Activated T-cell treated with anti-CD3 and anti-CD28 coated beads, Interleukin-2, amount 50 U/mL, for 48 hours (primary cell): ENCODE measurements at regions not wholly inside any gene's neighbourhood (a gene's known extent, or its start where the extent isn't known, plus 50 kb on each side); places are given as distances from the start of the nearest gene placed in this dataset.
"Not testable (repeated sequence)": the region's sequence is repeated elsewhere in the genome, so short reads cannot be mapped to it uniquely, and the experiment has no call there.

Experiments
- DNase-seq, 2 experiments: peaks; one replicate each; pipeline ENCODE4 v3.0.0-alpha.2; 2020

- no peak for DNase-seq
These were observed 156.8 kb upstream of the ALG10B start for GRCh38 chr12:38159591-38160317.

DNA sequence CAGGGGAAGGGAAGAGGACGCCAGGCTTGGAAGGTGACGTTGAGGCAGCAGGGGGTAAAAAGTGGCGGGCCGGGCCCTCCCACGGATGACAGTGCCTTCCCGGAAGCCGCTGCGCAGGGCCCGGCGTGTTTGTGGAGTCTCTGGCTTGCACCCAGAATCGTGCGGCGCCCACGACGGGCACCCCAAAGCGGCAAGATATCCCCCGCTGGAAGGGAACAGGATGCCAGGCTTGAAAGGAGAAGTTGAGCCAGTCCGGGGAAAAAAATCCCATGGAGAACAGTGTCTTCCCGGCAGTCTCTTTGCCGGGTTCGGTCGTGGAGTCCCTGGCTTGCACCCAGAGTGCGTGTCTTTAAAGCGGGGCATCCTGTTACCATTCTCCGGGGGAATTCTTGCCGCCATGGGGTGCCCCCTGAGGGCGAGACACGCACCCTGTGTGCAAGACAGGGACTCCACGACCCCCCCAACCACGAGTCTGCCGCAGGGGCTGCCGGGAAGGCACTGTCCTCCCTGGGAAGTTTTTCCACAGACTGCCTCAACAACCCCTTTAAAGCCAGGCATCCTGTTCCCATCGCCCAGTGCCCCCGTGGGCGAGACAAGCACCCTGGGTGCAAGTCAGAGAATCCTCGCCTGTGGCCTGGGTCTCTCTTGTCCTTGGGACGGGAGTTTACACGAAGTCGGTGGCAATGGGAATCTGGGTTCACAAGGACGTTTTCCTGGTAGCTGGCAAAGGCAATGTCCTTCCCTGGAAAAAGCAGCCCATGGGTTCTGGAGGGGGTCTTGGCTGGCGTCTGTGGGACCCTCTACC is 156.1 kb upstream of the ALG10B start:
- no peak for DNase-seq

- no peak for DNase-seq
These were observed 155.2 kb upstream of the ALG10B start for GRCh38 chr12:38161123-38162000.

DNA sequence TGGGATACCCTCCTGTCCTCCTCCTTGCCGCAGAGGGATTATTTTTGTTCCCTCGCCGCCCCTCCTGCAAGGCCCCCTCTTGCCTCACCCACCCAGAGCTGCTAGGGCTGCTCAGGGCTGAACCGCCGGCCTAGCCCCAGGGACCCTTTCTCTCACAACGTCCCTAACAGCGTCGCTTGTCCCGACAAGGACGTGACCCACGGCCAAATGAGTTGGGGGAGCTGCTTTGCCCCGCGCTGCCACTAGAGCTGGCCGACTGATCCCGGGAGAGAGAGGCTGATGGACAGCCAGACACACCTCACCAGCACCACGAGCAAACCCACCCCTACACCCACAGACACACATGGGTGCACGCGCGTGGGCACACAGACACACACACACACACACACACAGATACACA is 154.6 kb upstream of the ALG10B start:
- no peak for DNase-seq

DNA sequence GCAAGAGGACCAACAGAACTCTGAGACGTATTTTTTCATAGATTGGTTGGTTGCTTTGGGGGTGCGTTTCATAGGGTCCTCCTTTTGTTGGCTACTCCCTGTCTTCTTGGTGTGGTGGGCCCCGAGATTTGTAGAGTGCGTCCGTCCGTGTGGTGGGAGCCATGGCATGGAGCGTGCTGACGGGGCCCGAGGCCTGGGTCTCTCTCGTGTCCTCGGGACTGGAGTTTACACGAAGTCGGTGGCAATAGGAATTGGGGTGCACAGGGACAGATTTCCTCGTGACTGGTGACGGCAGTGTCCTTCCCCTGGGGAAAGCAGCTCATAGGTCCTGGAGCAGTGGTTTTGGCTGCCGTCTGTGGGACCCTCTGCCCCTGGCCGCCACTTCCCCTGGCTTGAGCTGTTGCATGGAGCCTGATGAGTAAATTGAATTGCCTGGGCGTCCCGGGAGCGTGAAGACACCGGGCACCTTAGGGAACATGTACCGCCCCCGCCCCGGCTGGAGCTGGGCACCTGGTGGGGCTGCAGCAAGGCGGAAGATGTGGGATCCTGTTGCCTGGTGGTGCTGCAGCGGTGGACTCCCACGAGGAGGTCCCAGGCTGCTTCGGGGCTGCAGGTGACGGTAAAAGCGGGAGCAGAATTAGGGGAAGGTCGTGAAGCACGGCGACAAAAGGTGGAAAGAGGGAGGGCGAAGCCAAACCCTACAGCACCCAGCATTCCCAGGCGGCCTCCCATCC is 153.7 kb upstream of the ALG10B start:
- DNase-seq = no peak

DNA sequence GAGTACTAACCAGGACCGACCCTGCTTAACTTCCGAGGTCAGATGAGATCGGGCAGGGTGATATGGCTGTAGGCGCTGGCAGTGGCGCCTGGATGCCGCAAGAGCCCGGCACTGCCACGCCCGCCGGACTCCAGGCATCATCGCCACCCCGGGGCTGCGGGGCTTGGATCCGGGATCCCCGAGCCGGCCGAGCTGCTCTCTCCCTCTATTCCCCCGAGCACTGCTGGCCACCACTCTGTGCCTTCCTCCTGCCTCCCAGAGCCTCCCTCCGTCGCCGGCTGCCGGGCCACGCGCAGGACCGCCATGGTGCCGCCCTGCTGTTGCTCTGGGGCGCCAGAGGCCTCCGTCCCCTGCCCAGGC is 153.2 kb upstream of the ALG10B start:
- no peak for DNase-seq

- DNase-seq = no peak
These were observed 150.3 kb upstream of the ALG10B start for GRCh38 chr12:38166225-38166624.

GRCh38 chr12:38175538-38175937 is 141.0 kb upstream of the ALG10B start:
- no peak for DNase-seq

DNA sequence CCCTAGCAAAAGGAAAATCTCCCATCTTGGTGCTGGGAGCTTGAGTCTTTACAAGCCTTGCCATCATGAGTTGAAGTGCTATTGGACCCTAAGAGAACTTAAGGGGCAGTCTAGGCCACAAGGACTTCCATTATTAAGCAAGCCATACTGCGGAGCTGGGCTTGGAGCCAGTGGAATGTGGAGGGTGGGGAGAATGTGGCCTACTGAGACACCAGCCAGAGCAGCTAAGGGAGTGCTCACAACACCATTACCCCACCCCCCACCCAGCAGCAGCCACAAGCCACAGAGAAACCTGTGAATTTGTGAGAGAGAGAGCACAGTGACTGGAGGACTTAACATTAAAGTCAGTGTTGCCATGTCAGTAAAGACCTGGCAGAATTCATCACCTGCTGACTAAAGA is 133.0 kb upstream of the ALG10B start:
- DNase-seq = not testable (repeated sequence)

DNA sequence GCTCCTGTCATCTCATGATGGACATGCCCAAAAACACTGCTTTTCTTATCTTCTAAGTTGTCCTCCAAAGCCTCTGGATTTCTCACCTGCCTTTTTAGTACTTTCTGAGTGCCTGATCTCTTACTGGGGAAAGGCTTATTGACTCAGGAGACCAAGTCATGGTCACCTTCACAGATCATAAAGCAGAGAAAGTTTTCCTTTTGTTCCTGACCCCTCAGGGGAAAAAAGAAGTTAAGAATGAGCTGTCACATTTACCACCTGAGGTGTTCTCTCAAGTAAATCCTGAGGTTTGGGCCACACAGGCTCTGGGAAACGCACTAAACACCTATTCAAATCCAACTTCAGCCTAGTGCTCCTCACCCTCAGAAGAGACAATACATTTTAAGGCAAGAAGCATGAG is 119.3 kb upstream of the ALG10B start:
- DNase-seq = not testable (repeated sequence)

DNA sequence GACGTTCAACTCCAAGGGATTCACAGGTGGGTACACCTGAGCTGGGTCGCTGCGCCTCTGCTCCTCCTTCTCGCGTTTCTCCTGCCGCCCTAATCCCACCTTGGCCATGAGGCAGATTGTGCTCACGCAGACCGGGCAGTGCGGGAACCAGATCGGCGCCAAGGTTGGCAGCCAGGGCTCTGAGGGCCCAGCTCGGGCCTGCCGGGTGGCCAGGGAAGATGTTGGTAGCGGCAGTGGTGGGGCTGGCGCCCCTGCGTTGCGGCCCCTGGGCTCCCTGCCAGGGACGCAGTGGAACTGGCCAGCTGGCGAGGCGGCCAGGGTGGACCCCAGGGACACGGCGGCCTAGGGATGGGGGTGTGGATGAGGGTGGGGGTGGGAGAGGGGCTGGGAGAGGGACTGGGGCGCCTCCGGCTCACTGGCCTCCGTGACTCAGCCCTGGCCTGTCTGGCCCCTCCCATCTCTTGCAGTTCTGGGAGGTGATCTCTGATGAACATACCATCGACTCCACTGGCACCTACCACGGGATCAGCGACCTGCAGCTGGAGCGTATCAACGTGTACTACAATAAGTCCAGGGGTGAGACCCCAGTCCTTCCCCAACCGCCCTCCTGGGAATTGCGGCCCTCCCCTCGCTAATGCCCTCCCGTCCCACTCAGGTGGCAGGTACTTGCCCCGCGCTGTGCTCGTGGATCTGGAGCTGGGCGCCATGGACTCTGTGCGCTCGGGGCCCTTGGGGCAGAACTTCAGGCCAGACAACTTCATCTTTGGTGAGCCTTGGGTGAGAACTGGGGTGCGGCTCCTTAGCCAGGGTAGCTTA is 114.9 kb upstream of the ALG10B start:
- DNase-seq = no peak

DNA sequence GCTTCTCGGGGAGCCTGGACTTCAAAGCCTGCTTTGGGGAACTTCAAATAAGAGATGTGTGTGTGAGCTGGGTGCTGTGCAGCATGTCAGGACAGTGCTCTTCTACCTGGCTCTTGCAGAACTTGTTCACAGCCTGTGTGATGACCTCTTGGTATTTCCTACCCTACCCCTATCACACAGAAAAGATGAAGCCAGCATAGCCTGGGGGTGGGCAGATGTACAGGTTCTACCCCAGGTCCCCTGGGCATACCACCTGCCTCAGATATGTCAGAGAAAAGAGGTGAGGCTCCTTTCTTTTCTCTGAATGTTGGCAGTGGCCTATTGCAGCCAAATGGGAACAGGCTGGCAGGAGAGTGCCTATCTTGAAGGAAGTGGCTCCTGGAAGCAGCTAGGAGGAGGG is 111.7 kb upstream of the ALG10B start:
- no peak for DNase-seq

DNA sequence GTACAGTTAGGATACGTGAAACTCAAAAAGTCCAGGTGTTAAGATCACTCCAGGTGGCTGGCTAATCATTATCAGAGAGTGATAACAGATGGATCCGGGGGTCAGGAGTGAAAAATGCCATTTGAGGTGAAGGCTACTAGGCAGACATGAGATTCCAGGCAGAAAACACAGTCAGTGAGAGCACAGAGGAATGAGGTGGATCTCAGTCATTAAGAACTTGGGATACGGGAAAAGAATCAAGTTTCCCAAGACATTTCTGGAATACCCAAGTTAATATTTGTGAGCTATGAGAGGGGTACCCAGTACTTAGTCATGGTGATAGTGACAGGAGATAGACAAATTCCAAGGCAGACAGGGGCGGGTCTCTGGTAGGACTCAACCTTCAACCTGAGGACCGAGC is 94.6 kb upstream of the ALG10B start:
- no peak for DNase-seq

- not testable (repeated sequence) for DNase-seq
These were observed 78.2 kb upstream of the ALG10B start for GRCh38 chr12:38238328-38238727.

DNA sequence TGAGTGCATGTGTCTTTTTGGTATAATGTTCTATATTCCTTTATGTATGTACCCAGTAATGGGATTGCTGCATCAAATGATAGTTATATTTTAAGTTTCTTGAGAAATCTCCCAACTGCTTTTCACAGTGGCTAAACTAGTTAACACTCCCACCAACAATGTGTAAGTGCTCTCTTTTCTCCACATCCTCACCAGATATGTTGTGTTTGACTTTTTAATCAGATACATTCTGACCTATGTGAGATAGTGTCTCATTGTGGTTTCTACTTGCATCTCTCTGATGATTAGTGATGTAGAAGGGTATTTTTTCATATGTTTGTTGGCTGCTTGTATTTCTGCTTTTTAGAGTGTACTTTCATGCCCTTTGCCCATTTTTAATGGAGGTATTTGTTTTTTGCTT is 62.8 kb upstream of the ALG10B start:
- no peak for DNase-seq

DNA sequence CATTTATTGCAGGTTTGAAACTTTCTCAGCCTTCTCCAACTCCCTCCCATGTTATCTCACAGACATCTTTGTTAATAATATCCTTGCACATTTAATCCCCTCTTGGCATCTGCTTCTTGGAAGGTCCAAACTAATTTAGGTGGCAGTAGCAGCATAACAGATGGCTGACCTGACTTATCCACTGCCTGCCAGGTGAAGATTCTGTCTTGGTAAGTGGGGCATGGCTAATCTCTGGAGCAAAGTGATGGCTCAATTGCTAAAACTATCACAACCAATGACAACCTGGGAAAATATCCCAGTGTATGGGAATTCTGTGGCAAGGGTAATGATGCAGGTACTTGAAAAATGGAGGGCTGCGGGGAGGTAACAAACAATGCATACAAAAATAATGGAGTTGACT is 58.2 kb upstream of the ALG10B start:
- DNase-seq = no peak
